ENCODE measurements at regions not wholly inside any gene's neighbourhood (a gene's known extent, or its start where the extent isn't known, plus 50 kb on each side); places are given as distances from the start of the nearest gene placed in this dataset.

GRCh38 chr20:8074931-8075330, 55.4 kb upstream of the TMX4 start:
- CTCF ChIA-PET (ENCODE audit: low intra/inter-chr PET ratio) = no interaction called here
- TF ChIP-seq CBX8 (IDR thresholded peaks at IDR 0.05; ENCODE audit: borderline replicate concordance, extremely low read depth, low read depth, low read length, poor library complexity, severe bottlenecking) (no peak), ZNF740 (CRISPR knock-in tag; IDR thresholded peaks at IDR 0.05) (no peak), ZNF740 (tag; IDR thresholded peaks at IDR 0.05) (no peak), KDM4B (IDR thresholded peaks at IDR 0.05; ENCODE audit: borderline replicate concordance in 2 of 2, low read depth in 1 of 2) (no peak), RB1 (IDR thresholded peaks at IDR 0.05; ENCODE audit: low read depth) (no peak), UBTF (IDR thresholded peaks at IDR 0.05; ENCODE audit: borderline replicate concordance in 1 of 2, low read depth in 2 of 2, low read length in 2 of 2) (no peak), FOXO4 (CRISPR knock-in tag; IDR thresholded peaks at IDR 0.05) (no peak), DMBX1 (CRISPR knock-in tag; IDR thresholded peaks at IDR 0.05; ENCODE audit: borderline replicate concordance) (no peak), PHB2 (IDR thresholded peaks at IDR 0.05; ENCODE audit: low read depth) (no peak), CC2D1A (IDR thresholded peaks at IDR 0.05) (no peak), MAFF (IDR thresholded peaks at IDR 0.05; ENCODE audit: low read length) (no peak), ZC3H11A (IDR thresholded peaks at IDR 0.05; ENCODE audit: low read depth, low read length) (no peak)
- H3K27me3 ChIP-seq (ENCODE audit: control insufficient read depth in 2 of 2, insufficient read depth in 2 of 2, low read length in 2 of 2) = no peaks in the 10 kb centered on the region
- H3K27ac ChIP-seq (ENCODE audit: extremely low read depth, low read depth, low read length) = no peak overlapping the region
- no peak overlapping the region for H3K4me2 ChIP-seq (ENCODE audit: insufficient read depth, low read length)
- DNase-seq (ENCODE audit: extremely low read depth in 1 of 4, low spot score in 3 of 4) (no peak), FAIRE-seq (no peak), ATAC-seq (no peak)
- H3K4me3 ChIP-seq = no peak overlapping the region
- H2AFZ ChIP-seq (ENCODE audit: low read depth, low read length) = no peak overlapping the region
- H4K20me1 ChIP-seq (replicated peaks; ENCODE audit: control insufficient read depth, insufficient read depth, low read length) = no peaks in the 10 kb centered on the region
- no peaks in the 10 kb centered on the region for H3K36me3 ChIP-seq (ENCODE audit: control insufficient read depth, insufficient read depth, low read length)
- H3K9me1 ChIP-seq (ENCODE audit: control insufficient read depth, insufficient read depth, low read length) = no peaks in the 10 kb centered on the region
- 6% methylated on average over 2 of the region's 3 CpGs for WGBS (ENCODE audit: insufficient coverage, low coverage, missing lambda C conversion rate)
- no TSS peak for BruUV-seq (replicated peaks)
- H3K9ac ChIP-seq (ENCODE audit: insufficient read depth in 1 of 2, low read depth in 2 of 2, low read length in 2 of 2) = no peak overlapping the region
- H3K79me2 ChIP-seq (ENCODE audit: control insufficient read depth, insufficient read depth, low read length) = no peaks in the 10 kb centered on the region
- H3K9me3 ChIP-seq (replicated peaks; ENCODE audit: control insufficient read depth, insufficient read depth, low read depth, low read length) = no peaks in the 10 kb centered on the region
- intact Hi-C loops (cut with micrococcal nuclease) = no loop called here
- no peaks in the 10 kb centered on the region for H3K4me1 ChIP-seq (replicated peaks in 1 of 2; ENCODE audit: control insufficient read depth in 2 of 2, insufficient read depth in 2 of 2, low read length in 2 of 2)
- in situ Hi-C loops (cut with MboI) = no loop called here
- POLR2A ChIA-PET = no interaction called here
